GM19467 (cell line): ENCODE measurements at regions not wholly inside any gene's neighbourhood (a gene's known extent, or its start where the extent isn't known, plus 50 kb on each side); places are given as distances from the start of the nearest gene placed in this dataset.
A peak's percentile ranks its signal among the peaks of the same experiment; 100 is the strongest.

Experiments used
- ATAC-seq: cut with Tn5 transposase; IDR thresholded peaks from one replicate; pipeline ENCODE4 v1.9.1; 2021; ENCODE audit warnings: mild to moderate bottlenecking, moderate library complexity; ENCODE audit not compliant: unreplicated experiment

- peak; percentile 67 for ATAC-seq
Measured at GRCh38 chr14:95442633-95443021, 73.8 kb downstream of the SYNE3 start.

- no peak for ATAC-seq
Measured at GRCh38 chr14:95442016-95442632, 74.3 kb downstream of the SYNE3 start.

- no peak for ATAC-seq
Measured at GRCh38 chr14:95440951-95441350, 75.5 kb downstream of the SYNE3 start.

DNA sequence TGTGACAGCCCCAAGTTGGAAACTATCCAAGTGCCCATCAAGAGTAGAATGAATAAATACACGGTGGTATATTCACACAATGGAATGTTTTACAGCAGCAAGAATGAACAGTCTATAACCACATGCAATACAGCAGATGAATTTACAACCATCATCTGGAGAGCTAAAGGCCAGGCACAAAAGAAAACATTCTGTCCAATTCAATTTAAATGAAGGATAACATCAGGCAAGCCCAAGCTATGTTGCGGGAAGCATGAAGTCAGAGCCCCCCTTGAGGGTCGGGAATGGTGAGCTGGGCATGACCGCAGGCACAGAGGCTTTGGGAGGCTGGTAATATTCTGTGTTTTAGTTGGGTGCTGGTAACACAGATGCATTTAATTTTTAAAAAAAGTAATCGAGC, 76.0 kb downstream of the SYNE3 start:
- no peak for ATAC-seq

GRCh38 chr14:95439881-95440280, 76.6 kb downstream of the SYNE3 start:
- no peak for ATAC-seq

DNA sequence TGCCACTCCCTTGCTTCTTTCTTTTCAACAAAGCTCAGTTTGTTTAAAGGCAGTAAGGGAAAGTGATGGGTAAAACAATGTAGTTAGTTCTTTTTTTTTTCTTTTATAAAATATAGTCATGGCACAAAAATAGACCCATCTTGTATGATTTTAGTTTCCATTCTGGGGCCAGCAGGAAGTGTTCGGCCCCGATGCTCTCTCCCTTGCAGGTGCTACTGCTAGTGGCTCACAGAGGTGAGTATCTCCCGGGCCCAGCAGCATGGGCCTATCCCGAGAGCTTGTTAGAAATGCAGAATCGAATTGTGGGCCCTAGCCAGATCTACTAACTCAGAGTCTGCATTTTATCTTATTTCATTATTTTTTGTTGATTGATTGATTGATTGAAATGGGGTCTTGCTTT, 78.7 kb downstream of the SYNE3 start:
- no peak for ATAC-seq

DNA sequence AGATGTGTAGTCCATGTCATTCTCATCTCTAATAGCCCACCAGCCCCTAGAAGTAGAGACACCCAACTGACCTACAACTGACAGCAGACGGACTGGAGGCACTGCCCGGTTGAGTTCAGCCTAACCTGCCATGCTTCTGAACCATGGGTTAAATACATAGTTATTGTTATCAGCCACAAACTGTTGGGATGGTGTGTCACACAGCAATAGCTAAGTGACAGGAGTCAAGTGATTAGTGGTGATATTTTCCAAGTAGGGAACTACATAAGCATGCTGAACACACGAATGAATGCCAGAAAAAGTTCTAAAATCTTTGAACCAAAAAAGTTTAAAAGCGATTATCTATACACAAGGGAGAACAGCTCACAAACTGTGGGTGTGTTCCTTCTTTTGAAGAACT, 80.1 kb downstream of the SYNE3 start:
- ATAC-seq, result no peak

DNA sequence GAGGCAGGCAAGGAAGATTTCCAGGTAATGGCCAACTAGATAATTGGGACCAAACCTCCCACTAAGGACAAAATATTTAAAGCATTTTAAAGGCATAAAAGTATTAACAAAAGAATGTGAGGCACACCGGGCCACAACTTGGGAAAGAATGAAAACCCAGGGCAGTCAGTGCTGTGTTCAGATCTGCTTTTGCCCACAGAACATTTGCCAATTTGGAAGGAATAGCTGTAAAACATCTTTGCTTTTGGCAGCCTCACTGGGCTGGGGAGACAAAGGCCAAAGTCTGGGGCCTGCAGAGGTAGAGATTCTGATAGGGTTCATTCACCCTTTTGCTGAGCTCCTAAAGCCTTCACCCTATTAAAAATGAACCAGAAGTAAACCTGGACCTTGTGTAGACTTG, 82.3 kb downstream of the SYNE3 start:
- ATAC-seq, result no peak

- ATAC-seq, result no peak
Measured at GRCh38 chr14:95433094-95433478, 83.4 kb downstream of the SYNE3 start.

DNA sequence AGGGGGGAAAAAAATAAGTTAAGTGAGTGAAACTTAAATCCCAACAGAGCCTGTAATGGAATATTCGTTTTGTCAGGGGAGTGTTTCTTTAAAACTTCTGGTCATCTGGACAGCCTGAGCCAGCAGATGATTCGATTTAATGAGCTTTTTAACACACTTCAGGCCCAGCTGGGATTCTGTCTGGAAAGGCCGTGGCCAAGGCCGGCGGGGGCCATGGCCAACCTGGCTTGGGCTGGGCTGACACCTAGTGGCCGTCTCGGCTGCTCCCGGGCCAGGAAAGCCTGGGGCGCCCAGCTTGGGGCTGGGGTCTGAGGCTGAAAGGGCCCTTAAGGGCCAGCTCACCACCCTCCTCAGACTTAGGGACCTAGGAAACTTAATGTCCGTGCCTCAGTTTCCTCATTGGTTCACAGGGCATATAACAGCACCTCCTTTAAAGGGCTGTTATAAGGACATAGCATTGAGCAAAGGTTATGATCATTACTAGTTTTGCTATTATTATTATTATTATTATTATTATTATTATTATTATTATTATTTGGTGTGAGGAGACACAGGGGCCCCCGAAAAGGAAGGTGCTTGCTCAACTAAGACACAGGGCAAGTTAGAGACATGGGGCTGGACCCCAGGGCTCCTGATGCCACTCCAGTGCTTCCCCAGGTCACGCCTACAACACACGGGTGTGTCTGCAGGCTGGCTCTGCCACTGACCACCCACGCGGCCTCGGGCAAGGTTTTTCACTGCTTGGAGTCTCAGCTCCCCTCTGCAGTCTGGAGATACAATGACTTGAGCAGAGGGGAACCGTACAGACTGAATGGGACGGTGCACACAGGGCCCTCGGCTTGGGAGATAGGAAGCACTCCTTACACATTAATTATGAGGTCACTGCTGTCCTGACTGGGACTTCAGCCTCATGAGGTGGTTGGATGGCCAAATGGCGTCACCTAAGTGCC, 84.0 kb downstream of the SYNE3 start:
- ATAC-seq, result no peak

DNA sequence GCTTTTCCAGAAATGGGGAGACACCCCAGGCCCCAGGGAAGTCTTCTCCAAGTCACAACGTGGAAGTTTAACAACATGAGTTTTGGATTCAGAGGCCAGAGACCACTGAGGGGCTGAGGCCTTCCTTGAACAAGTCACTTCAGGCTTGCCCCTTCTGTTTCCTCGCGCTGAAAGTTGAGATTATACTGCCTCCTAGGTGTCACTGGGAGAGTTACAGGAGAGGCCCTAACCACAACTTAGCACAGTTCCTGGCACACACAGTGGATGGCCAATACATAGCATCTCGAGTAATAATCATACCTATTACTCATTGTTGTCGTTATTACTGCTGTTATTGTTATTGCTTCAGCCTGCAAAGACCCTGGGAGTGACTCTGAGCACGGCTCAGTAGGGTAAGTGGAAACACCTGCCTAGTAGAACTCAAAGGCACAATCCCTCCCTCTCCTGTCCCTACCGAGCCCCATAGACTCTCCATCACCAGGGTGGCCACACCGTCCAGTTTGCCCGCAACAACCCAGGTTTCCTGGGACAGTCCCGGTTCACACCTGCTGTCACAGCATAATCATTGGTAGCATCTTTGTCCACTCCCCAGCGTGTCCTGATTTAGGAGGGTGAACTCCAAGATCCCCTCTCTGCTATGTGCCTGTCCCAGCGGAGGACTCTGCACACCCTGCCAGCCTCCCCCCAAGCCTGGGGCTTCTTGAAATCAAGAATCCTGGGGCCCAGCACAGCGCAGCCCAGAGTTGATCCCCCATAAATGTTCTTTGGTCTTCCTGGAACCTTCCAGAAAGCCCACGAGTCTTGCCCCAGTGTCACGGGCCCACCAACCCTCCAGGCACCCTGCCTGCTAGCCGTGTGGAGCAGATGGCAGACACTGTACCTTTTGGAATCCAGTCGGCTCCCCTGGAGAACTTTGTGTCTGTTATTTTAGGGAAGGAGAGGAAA, 85.0 kb downstream of the SYNE3 start:
- ATAC-seq, result no peak

DNA sequence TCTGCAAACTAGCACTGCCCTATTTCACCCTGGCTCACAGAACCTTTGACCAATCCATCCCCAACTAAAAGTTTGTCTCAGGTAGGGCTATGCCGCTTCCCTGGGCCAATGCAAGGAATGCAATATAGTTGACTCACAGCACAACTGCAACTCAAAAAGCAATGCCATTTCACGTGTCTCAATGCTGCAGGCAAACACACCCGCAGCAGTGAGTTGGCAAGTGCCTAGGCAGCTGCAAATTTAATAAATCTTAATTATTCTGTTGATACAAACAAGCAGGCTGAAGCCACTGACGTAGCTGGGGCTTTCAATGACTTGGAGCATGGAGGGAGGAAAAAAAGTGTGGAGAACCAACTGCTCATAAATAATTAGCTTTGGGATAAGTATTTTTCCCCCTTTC, 87.9 kb downstream of the SYNE3 start:
- no peak for ATAC-seq

GRCh38 chr14:95426116-95426475, 90.4 kb downstream of the SYNE3 start:
- no peak for ATAC-seq

GRCh38 chr14:95425369-95426115, 90.9 kb downstream of the SYNE3 start:
- ATAC-seq, result no peak

GRCh38 chr14:95424529-95424928, 91.9 kb downstream of the SYNE3 start:
- no peak for ATAC-seq

DNA sequence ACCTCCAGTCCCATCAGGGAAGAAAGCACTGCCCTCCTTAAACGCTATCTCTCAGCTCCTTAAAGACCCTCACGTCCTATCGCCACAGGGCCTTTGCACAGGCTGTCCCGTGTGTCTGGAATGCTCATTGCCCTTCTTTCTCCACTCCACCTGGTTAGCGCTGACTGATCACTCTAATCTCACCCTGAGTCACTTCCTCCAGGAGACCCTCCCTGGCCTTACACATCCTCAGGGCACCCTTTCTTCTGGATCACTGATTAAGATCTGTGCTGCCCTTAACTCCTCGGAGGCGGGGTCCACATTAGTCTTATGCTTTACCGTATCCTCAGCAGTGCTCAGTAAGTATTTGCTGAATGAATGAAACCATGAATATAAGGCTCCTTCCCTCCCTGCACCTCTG, 94.7 kb downstream of the SYNE3 start:
- ATAC-seq, result no peak

DNA sequence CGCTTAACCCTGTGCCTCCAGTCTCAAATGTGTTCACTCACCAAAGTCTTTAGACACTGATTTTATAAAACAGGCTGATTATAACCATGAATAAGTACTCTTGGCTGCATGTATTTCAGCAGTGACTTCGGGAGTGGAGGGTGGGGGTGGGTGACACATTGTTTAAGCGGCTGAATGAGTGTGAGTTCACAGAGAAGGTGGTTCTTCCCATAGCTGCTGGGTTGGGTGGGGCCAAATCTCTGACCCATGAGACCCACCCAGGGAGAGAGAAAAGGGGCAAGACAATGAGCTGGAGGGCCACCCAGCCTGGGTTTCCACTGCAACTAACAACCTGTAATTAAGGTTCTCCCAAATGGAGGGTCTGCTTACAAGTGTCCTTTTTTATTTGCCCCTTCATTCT, 96.4 kb downstream of the SYNE3 start:
- no peak for ATAC-seq

DNA sequence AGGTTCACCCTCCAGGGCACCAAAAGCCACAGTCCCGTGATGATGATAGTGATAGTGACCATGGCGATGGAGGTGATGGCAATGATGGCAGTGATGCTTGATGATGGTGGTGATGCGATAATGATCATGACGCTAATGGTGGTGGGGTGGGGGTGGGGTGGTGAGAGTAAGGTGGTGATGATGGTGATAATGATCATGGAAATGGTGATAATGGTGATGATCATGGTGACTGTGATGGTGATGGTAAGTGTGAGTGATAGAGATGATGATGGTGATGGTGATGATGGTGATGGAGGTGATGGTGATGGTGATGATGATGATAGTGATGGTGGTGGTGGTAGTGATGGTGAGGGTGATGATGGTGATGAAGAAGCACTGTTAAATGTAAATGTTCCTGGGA, 96.9 kb downstream of the SYNE3 start:
- no peak for ATAC-seq

GRCh38 chr14:95418858-95419257, 97.6 kb downstream of the SYNE3 start:
- no peak for ATAC-seq

DNA sequence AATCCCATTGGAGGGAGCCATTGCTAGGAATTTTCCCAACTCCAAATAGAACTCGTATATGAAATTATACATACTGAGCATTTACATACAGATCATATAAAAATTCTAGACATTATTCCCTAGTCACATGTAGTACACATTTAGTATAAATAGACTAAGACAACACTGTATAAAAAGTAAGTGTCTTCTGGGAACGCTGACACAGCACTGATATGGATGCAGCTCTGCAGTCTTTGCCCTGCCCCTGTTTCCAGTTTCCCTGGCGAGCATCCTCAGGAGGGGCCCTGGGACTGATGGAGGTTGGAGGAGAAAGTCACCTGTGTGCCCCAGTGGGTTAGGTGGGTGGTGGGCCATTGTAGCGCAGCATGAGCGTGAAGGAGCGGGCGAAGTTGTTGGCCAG, 97.8 kb upstream of the CLMN start:
- no peak for ATAC-seq

- no peak for ATAC-seq
Measured at GRCh38 chr14:95415993-95416392, 96.3 kb upstream of the CLMN start.
